IMR-90 (cell line): ENCODE measurements at regions not wholly inside any gene's neighbourhood (a gene's known extent, or its start where the extent isn't known, plus 50 kb on each side); places are given as distances from the start of the nearest gene placed in this dataset.

Experiments
- CEBPB ChIP-seq: IDR thresholded peaks from 2 replicates; pipeline ENCODE4 v1.6.1; 2012; ENCODE audit warnings: low read depth, low read length, improper control_type of control experiment
- CHD1 ChIP-seq: IDR thresholded peaks from 2 replicates; pipeline ENCODE4 v1.6.1; 2012; ENCODE audit warnings: low read depth, low read length, improper control_type of control experiment
- POLR2A ChIP-seq: IDR thresholded peaks from 2 replicates; pipeline ENCODE4 v1.6.1; 2012; ENCODE audit warnings: mild to moderate bottlenecking, low read depth, low read length
- TF ChIP-seq, protein P1 (sequence below): conservative IDR thresholded peaks from 2 replicates; pipeline ENCODE4 v1.5.1; 2012; ENCODE audit warnings: mild to moderate bottlenecking, low read depth, low read length, improper control_type of control experiment

GRCh38 chr14:30251557-30252100 lies 307.3 kb upstream of the G2E3 start:
- TF ChIP-seq, protein P1, sequence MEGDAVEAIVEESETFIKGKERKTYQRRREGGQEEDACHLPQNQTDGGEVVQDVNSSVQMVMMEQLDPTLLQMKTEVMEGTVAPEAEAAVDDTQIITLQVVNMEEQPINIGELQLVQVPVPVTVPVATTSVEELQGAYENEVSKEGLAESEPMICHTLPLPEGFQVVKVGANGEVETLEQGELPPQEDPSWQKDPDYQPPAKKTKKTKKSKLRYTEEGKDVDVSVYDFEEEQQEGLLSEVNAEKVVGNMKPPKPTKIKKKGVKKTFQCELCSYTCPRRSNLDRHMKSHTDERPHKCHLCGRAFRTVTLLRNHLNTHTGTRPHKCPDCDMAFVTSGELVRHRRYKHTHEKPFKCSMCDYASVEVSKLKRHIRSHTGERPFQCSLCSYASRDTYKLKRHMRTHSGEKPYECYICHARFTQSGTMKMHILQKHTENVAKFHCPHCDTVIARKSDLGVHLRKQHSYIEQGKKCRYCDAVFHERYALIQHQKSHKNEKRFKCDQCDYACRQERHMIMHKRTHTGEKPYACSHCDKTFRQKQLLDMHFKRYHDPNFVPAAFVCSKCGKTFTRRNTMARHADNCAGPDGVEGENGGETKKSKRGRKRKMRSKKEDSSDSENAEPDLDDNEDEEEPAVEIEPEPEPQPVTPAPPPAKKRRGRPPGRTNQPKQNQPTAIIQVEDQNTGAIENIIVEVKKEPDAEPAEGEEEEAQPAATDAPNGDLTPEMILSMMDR = no peak
- no peak for TF ChIP-seq POLR2A
- no peak for TF ChIP-seq CEBPB
- no peak for TF ChIP-seq CHD1
